ENCODE measurements at regions not wholly inside any gene's neighbourhood (a gene's known extent, or its start where the extent isn't known, plus 50 kb on each side); places are given as distances from the start of the nearest gene placed in this dataset.

DNA sequence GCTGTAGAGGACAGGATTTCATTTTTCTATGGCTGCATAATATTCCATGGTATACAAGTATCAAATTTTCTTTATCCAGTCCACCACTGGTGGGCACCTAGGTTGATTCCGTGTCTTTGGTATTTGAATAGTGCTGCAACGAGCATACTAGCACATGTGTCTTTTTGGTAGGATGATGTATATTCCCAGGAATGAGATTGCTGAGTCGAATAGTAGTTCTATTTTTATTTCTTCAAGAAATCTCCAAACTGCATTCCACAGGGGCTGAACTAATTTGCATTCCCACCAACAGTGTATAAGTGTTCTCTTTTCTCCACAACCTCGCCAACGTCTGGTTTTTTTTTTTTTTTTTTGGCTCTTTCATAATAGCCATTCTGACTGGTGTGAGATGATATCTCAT is 550.0 kb downstream of the REEP3 start:
- DNase-seq = no peak
- in situ Hi-C loops (cut with HindIII; ENCODE audit: low pct_ligation_motif_present, low pct_unique_long_range_greater_than_20kb, low sequenced_read_pairs) = no loop called here

DNA sequence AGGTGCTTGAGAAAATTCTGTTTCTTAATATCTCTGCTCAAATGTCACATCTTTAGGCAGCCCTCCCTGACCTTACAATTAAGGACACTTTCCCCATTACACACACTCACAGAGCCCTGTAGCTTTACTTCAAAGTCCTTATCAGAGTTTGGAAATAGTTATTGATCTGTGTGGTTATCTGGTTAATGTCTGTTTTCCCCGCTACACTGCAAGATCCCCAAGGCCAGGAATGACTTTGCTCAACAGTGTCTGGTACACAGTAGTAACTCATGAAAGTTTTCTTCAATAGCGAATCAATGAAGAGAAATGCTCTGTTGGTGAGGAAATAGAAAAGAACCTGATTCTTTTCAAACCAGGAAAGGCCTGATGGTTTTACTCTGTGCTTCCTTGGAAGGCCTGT is 554.4 kb downstream of the REEP3 start:
- in situ Hi-C loops (cut with HindIII; ENCODE audit: low pct_ligation_motif_present, low pct_unique_long_range_greater_than_20kb, low sequenced_read_pairs) = no loop called here
- DNase-seq = no peak

DNA sequence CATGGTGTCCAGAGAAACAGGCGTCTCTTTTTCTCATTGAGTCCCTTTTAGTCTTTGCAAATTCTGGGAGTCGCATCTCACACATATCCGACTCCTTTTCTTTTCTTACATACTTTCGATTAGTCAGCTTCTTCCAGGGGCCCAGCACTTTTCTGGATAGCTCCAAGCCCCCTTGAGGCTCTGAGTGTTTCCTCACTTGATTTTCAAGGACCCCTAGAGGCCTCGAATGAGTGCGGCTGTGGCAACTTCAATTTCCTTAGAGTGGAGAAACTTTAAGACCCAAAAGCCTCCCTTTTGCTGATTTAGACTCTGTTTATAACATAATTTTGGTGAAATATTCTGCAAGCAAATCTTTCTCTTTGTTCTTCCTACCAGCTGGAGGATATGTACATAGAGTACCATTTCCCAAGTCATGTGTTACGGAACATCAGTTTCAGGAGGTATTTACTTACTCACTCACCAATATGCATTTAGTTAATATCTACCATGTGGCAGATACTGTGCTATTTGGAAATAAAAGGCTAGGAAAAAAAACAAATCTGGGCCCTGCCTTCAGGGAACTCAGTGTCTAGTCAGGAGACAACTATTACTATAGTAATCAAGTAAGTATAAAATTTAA is 555.2 kb downstream of the REEP3 start:
- no peak for DNase-seq
- in situ Hi-C loops (cut with HindIII; ENCODE audit: low pct_ligation_motif_present, low pct_unique_long_range_greater_than_20kb, low sequenced_read_pairs) = no loop called here

DNA sequence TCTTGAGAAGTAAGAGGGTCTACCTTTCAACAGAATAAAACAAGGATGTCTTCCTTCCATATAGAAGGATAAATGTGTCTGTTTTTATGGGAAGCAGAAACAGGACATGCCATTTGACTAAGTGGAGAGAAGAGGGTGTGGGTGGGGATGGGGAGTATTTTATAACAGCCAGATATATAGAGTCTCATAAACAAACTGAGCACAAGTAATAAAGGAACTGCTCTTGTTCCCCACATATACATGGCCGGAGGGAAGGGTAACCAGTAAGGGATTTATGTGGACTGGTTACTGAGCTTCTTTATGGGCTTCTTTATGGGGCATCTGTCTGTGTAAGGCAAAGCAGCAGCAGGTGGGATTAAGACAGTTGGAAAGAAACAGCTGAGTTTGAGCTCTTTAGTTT is 558.1 kb downstream of the REEP3 start:
- in situ Hi-C loops (cut with HindIII; ENCODE audit: low pct_ligation_motif_present, low pct_unique_long_range_greater_than_20kb, low sequenced_read_pairs) = no loop called here
- no peak for DNase-seq

DNA sequence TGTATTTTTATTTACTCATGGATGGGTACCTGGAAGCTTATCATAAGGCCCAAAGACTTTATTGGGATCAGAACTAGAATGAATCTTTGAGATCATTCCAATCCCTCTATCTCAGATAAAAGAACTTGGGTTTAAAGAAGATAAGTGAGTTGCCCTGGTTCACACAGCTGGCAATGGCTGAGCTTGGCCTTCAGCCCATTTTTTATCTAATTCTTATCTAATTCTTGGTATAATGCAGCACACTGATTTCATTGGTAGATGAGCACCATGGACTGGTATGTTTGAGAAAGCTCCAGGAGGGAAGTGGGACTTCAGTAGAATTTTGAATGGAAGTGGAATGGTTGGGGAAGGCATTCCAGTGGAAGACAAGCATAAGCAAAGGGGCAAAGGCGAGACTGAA is 558.9 kb downstream of the REEP3 start:
- in situ Hi-C loops (cut with HindIII; ENCODE audit: low pct_ligation_motif_present, low pct_unique_long_range_greater_than_20kb, low sequenced_read_pairs) = no loop called here
- DNase-seq = no peak

DNA sequence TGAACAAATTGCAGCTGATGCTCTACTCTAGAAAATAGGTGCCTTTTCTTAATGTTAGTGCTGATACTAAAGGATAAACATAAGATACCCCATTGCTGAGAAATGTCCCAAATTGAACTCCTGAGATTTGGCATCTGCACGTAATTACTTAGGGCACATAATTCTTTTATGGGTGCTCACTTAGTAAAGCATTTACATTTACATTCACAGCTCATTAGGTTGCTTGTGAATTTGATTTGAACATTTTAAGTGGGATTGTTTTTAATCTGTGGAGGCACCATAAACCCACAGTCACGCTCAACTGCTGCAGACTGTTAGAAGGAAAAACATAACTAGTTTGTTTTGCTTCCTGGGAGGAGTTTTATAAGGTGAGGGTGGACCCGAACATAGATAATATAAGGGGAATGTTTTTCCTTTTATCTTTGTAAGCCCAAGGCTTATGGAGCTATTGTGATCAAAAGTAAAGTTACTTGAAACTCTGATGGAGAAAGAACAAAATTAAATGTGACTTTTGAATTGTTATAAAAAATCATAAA is 560.8 kb downstream of the REEP3 start:
- DNase-seq = no peak
- in situ Hi-C loops (cut with HindIII; ENCODE audit: low pct_ligation_motif_present, low pct_unique_long_range_greater_than_20kb, low sequenced_read_pairs) = no loop called here

DNA sequence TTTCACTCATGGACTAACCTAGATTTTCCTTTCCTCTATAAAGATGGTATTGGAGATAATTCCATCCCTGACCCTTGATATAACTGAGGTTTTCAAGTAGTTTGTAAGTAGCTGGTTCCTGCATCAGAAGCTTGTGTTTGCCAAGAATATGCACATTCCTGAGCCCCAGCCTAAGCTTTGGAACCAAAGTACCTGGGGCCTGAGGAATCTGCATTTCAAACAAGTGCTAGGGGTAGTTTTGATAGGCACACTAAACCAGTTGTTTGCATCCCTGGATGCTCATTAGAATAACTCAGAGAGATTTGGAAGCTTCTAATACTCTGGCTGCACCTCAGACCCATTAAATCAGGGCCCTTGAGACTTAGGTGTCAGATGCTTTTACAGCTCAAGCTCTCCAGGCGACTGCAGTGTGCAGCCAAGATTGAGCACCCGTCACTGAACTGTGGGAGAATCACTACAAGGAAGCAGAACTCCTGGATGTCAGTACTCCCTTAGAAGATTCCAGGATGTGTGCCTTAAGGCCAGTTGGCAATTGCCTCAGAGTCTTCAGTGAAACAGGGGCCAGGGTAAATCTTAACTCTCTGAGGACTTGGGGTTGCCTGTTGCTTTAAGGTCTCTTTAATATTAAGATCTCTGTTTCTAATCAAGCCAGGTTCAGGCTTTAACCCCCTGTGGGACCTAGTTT is 565.0 kb downstream of the REEP3 start:
- no peak for DNase-seq
- in situ Hi-C loops (cut with HindIII; ENCODE audit: low pct_ligation_motif_present, low pct_unique_long_range_greater_than_20kb, low sequenced_read_pairs) = no loop called here

DNA sequence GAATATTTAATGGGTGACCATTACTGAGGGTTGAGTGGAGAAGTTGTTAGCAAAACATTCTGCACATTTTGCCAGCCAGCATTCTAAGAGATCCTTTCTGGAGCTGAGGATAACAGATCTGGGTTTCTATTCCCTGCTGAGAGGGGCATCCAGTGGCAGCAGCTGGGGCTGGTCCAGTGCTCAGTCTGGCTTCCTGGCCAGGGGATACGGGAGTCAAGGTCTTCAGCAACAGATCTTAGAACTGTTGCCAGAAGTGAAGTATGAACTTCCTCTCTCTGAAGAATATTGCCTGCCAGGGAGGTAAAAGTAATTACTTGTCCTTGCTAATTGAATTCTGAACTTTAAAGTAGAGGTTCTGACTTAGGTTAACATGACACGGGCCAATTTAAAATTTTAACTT is 568.4 kb downstream of the REEP3 start:
- no peak for DNase-seq
- in situ Hi-C loops (cut with HindIII; ENCODE audit: low pct_ligation_motif_present, low pct_unique_long_range_greater_than_20kb, low sequenced_read_pairs) = no loop called here

DNA sequence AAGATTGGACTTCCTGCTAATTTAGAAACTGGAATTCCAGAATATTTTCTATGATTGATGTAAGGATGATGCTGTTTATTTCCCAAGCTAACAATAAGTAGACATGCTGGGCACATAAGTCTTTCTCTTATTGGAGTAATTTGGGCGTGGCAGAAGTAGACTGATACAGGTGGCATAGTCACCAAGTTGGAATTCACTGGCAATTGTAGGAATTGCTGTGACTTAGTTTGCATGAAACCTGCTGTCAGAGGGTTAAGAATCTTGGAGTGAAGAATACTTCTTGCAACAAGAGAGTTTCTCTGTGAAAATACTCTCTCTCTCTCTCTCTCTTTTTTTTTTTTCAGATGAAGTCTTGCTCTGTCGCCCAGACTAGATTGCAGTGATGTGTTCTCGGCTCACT is 569.7 kb downstream of the REEP3 start:
- DNase-seq = no peak
- in situ Hi-C loops (cut with HindIII; ENCODE audit: low pct_ligation_motif_present, low pct_unique_long_range_greater_than_20kb, low sequenced_read_pairs) = no loop called here

DNA sequence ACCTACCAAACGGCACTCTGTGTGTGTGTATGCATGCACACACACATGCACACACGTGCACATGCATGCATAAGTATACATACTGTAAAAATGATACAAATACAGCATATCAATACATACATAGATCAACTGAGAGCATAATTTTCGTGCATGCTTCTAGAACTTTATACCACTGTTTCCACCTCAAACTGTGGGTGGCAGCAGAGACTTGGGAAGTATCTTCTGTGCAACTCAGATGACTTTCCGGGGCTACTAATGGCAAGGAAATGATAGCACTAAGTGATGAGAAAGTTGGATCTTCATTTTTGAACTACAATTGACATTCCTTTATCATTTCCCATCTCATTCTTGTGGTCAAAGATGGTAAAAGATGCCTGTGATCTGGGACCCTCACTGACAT is 570.7 kb downstream of the REEP3 start:
- no peak for DNase-seq
- in situ Hi-C loops (cut with HindIII; ENCODE audit: low pct_ligation_motif_present, low pct_unique_long_range_greater_than_20kb, low sequenced_read_pairs) = no loop called here

DNA sequence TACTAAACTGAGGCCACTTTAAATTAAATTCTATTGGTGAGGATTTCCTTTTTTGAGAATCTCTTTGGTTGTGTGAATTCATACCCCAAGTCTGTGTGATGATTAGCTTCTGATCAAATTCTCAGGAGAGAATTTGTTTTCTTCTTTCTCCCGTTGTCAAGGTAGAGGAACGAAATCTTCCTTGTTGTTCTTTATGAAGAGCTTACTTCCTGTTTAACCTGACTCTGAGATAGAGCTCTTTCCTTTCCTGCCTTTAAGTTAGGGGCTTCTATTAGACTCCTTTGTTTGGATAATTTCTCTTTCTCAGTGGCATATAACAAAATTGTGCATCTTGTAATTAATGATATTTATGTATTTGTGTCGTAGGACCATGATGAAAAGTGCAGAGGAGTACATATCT is 572.1 kb downstream of the REEP3 start:
- in situ Hi-C loops (cut with HindIII; ENCODE audit: low pct_ligation_motif_present, low pct_unique_long_range_greater_than_20kb, low sequenced_read_pairs) = no loop called here
- no peak for DNase-seq

DNA sequence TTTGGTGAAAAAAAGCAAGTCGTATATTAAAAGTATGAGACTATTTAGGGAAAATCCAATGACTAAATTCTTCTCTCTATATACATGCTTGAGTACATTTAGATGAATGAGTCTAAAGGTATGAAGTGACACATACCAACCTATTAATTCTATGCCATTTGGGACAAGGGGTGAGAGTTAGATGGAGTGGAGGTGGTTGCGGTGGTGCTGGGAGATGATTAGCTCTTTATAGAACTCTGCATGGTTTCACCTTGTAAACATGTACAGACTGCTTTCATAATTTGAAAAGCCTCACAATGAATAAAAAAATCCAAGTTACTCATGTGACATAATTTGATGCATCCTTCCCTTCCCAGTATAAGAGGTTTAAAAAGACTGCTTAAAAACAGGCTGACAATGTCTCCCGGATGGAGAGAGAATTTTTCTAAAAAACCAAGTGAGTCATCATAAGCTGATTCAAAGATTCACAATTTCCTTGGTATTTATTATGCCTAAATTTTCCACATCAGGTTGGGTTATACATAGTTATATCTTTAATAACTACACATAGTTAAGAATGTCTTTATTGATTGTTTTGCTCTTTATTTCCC is 572.8 kb downstream of the REEP3 start:
- in situ Hi-C loops (cut with HindIII; ENCODE audit: low pct_ligation_motif_present, low pct_unique_long_range_greater_than_20kb, low sequenced_read_pairs) = no loop called here
- no peak for DNase-seq

DNA sequence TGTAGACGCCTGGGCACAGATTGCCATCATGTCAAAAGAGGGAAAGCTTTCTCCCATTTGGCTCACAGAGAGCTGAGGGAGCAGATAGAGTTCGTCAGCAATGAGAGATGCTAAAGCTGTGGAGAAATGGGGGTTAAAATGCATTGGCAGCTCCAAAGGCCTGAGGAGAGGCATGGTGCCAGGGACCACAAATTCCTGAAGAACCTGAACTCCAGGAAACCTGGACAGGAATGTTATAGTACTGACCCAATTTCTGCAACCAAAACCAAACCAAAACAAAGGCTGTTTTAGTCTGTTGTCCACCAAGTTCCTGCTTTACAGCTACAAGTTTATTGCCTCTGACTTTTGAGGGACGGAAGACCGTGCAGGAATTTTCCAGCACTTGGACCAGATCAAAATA is 575.7 kb downstream of the REEP3 start:
- no peak for DNase-seq
- in situ Hi-C loops (cut with HindIII; ENCODE audit: low pct_ligation_motif_present, low pct_unique_long_range_greater_than_20kb, low sequenced_read_pairs) = no loop called here

DNA sequence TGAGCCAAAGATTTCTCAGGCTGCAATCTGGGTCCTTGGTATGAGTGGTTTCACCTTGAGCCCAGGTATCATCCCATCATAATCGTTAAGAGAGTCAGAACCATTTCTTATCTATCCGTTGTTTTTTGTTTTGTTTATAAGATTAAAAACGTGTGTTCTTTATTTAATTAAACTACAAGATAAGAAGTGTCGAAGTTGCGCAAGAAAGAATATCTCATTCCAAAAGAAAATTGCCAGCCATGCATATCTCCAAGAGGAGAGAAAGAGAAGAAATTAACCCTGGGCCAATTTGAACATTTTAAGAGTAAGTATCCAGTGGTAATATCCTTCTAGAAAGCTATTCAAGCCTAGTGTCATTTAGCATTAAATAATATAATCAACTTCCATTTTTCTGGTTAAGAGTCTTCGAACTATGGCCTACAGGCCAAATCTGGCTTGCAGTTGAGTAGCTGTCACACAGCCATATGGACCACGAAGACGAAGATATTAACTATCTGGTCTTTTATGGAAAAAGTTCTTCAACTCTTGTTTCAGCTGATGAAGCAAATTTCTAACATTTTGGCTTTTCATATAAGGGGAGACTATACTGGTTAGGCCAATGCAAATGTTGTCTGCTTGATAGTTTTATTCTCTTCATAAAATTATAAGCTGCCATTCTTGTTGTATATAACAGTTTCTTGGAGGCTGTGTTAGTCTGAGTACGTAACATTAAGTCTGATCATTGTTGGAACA is 576.4 kb downstream of the REEP3 start:
- DNase-seq = no peak
- in situ Hi-C loops (cut with HindIII; ENCODE audit: low pct_ligation_motif_present, low pct_unique_long_range_greater_than_20kb, low sequenced_read_pairs) = no loop called here

DNA sequence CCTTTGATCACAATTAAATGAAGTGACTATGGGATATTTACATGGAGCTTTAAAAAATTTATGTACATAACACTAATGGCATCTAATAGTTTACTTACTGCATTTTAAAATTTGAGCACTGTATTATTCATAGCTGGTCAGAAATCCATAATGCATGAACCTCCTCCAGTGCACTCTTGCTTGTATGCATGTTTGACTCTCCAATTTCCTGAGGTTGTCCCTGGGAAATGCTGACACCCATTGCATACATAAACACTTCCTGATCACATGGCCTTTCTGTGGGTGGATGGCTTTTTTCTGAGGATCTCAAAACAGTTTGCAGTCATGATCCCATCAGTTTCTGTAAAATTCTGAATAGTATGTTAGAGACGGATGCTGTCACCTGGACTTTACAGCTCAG is 577.8 kb downstream of the REEP3 start:
- no peak for DNase-seq
- in situ Hi-C loops (cut with HindIII; ENCODE audit: low pct_ligation_motif_present, low pct_unique_long_range_greater_than_20kb, low sequenced_read_pairs) = no loop called here

DNA sequence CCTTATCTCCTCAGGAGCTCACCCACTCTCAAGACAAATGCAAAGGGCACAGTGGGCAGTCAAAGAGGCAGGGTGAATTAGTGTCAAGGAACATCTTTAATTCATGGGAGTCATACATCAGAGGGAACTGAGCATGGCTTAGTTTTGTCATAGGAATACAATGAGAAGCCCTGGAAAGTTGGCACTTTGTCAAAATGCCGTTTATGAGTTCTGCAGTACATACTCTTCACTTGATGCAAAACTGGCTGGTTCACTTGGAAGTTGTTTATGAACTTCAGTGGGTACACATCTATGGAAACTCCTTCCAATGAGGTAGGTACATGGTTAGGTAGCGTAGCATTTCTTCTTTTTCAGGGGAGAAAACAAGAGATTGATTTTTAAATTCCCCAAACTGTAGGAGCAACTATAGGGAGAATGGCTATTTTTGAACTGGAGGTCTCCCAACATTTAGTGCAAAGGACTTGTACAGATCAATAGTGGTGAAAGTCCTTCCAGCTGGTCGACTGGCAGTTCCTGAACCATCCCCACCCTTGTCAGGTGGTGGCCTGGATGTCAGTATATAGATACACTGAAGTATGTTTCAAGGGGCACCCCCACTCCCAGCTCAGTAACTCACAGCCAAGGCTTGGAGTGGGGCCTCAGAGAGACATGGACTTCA is 580.5 kb downstream of the REEP3 start:
- DNase-seq = no peak
- in situ Hi-C loops (cut with HindIII; ENCODE audit: low pct_ligation_motif_present, low pct_unique_long_range_greater_than_20kb, low sequenced_read_pairs) = no loop called here

DNA sequence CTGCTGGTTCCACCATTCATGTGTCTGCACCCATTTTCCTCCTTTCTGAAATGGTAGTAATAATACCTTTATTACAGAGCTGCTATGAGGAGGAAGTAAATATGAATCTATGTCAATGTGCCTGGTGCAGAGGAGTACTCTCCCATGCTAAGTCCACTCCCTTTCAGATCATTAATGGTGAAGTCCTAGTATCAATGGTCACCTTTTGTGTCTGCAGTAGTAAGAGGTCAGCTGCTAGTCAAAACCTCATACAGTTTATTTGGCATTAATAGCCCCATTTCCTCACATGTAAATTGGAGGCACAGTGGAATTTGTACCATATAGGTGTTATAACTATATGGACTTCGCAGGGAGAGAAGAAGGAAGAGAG is 581.0 kb downstream of the REEP3 start:
- in situ Hi-C loops (cut with HindIII; ENCODE audit: low pct_ligation_motif_present, low pct_unique_long_range_greater_than_20kb, low sequenced_read_pairs) = no loop called here
- DNase-seq = no peak

DNA sequence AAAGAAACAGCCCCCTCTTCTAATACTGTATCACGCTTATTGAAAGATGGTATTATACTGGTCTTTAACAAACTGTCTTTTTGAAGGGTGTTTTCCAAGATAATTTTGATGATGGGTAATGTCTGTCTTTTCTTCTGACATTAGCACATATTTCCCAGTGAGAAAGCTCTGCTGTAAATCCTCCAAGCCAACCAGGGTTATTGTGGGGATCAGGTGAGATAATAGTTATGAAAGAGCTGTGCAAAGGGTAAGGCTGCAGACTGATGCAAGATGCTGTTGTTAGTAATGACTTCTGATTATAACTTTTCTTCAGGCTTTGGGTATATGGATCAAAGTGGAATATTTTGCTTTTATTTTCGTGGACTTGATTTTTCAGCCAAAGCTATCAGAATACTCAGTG is 581.7 kb downstream of the REEP3 start:
- no peak for DNase-seq
- in situ Hi-C loops (cut with HindIII; ENCODE audit: low pct_ligation_motif_present, low pct_unique_long_range_greater_than_20kb, low sequenced_read_pairs) = no loop called here
